GM23338 (cell line): ENCODE measurements at regions not wholly inside any gene's neighbourhood (a gene's known extent, or its start where the extent isn't known, plus 50 kb on each side); places are given as distances from the start of the nearest gene placed in this dataset.

Experiments used
- ATAC-seq: fragments of 200-7000 bp; cut with Tn5 transposase; 3 replicates; pipeline ENCODE4 v1.9.1; 2020
- DNase-seq: peaks from one replicate; pipeline ENCODE4 v3.0.0-alpha.2; 2015; ENCODE audit warnings: low spot score
- H2AFZ ChIP-seq: fragments of 200-600 bp; sonication (generic); 2 replicates; pipeline ENCODE4 v1.8.0; 2016; ENCODE audit warnings: antibody characterized with exemption, mild to moderate bottlenecking, moderate library complexity
- H3F3A ChIP-seq: fragments of 200-600 bp; sonication (generic); replicated peaks from 2 replicates; pipeline ENCODE4 v1.8.0; 2017; ENCODE audit warnings: antibody characterized with exemption, mixed run types, low read depth
- H3K27ac ChIP-seq: fragments of 200-600 bp; sonication (generic); 2 replicates; pipeline ENCODE4 v1.6.1; 2016; ENCODE audit warnings: low read depth
- H3K27me3 ChIP-seq: fragments of 200-600 bp; sonication (generic); 2 replicates; pipeline ENCODE4 v1.8.0; 2016; ENCODE audit warnings: mild to moderate bottlenecking, mixed run types, moderate library complexity; ENCODE audit not compliant: insufficient read depth
- H3K36me3 ChIP-seq: fragments of 200-600 bp; sonication (generic); 2 replicates; pipeline ENCODE4 v1.8.0; 2016; ENCODE audit warnings: mild to moderate bottlenecking; ENCODE audit not compliant: insufficient read depth
- H3K4me1 ChIP-seq: fragments of 200-600 bp; sonication (generic); 2 replicates; pipeline ENCODE4 v1.8.0; 2016; ENCODE audit warnings: mild to moderate bottlenecking, moderate library complexity; ENCODE audit not compliant: insufficient read depth
- H3K4me2 ChIP-seq: fragments of 200-600 bp; sonication (generic); 2 replicates; pipeline ENCODE4 v1.7.1; 2017; ENCODE audit warnings: mixed run types
- H3K4me3 ChIP-seq: fragments of 200-600 bp; sonication (generic); 2 replicates; pipeline ENCODE4 v1.6.1; 2016; ENCODE audit warnings: mixed run types
- H3K79me2 ChIP-seq: fragments of 200-600 bp; sonication (generic); replicated peaks from 2 replicates; pipeline ENCODE4 v1.8.0; 2017; ENCODE audit warnings: mild to moderate bottlenecking; ENCODE audit not compliant: insufficient read depth
- H3K9me2 ChIP-seq: fragments of 200-600 bp; sonication (generic); 2 replicates; pipeline ENCODE4 v1.8.0; 2017; ENCODE audit not compliant: insufficient read depth
- H4K20me1 ChIP-seq: fragments of 200-600 bp; sonication (generic); replicated peaks from 2 replicates; pipeline ENCODE4 v1.8.0; 2017; ENCODE audit warnings: mild to moderate bottlenecking; ENCODE audit not compliant: insufficient read depth
- H3K27ac Mint-ChIP-seq: 2 replicates; pipeline ENCODE4 v1.8.0; 2020; ENCODE audit warnings: inconsistent platforms, mild to moderate bottlenecking, moderate library complexity, mixed read lengths
- H3K27me3 Mint-ChIP-seq: 3 replicates; pipeline ENCODE4 v1.8.0; 2022; ENCODE audit warnings: low read depth, mild to moderate bottlenecking, moderate library complexity, mixed read lengths, inconsistent platforms; ENCODE audit not compliant: insufficient read depth, poor library complexity
- H3K36me3 Mint-ChIP-seq: 3 replicates; pipeline ENCODE4 v1.8.0; 2021; ENCODE audit warnings: low read depth, mild to moderate bottlenecking, inconsistent platforms, moderate library complexity, mixed read lengths
- H3K4me1 Mint-ChIP-seq: 3 replicates; pipeline ENCODE4 v1.8.0; 2020; ENCODE audit warnings: mild to moderate bottlenecking, inconsistent platforms, mixed read lengths
- H3K4me3 Mint-ChIP-seq: 3 replicates; pipeline ENCODE4 v1.8.0; 2021; ENCODE audit warnings: moderate library complexity, mild to moderate bottlenecking, inconsistent platforms, mixed read lengths
- H3K9me3 Mint-ChIP-seq: 3 replicates; pipeline ENCODE4 v1.8.0; 2020; ENCODE audit warnings: moderate library complexity, mild to moderate bottlenecking, inconsistent platforms, mixed read lengths
- CREB1 ChIP-seq: fragments of 250-450 bp; sonication (Bioruptor Pico); IDR thresholded peaks from 2 replicates; pipeline ENCODE4 v1.5.0; 2020; ENCODE audit warnings: low read depth, mild to moderate bottlenecking, moderate library complexity
- EZH2 ChIP-seq: fragments of 200-600 bp; sonication (generic); IDR thresholded peaks from one replicate; pipeline ENCODE4 v1.8.0; 2017; ENCODE audit warnings: antibody characterized with exemption, mild to moderate bottlenecking, low read depth; ENCODE audit not compliant: unreplicated experiment
- EZH2phosphoT487 ChIP-seq: fragments of 200-600 bp; sonication (generic); IDR thresholded peaks from one replicate; pipeline ENCODE4 v1.8.1; 2018; ENCODE audit warnings: antibody characterized with exemption; ENCODE audit not compliant: unreplicated experiment
- NANOG ChIP-seq: IDR thresholded peaks from 2 replicates; pipeline ENCODE4 v1.6.1; 2016; ENCODE audit warnings: antibody characterized with exemption, borderline replicate concordance
- POLR2AphosphoS5 ChIP-seq: IDR thresholded peaks from 2 replicates; pipeline ENCODE4 v1.6.1; 2016; ENCODE audit warnings: antibody characterized with exemption, low read depth
- STAT1 ChIP-seq: IDR thresholded peaks from one replicate; pipeline ENCODE4 v1.6.1; 2016; ENCODE audit warnings: antibody characterized with exemption; ENCODE audit not compliant: unreplicated experiment
- ZNF331 ChIP-seq: fragments of 250-450 bp; sonication (Bioruptor Pico); IDR thresholded peaks from 2 replicates; pipeline ENCODE4 v1.5.0; 2020; ENCODE audit warnings: low read depth, mild to moderate bottlenecking, moderate library complexity
- TF ChIP-seq, protein P1 (sequence below): fragments of 250-450 bp; sonication (Bioruptor Pico); IDR thresholded peaks from 2 replicates; pipeline ENCODE4 v1.5.0; 2020; ENCODE audit warnings: mild to moderate bottlenecking, moderate library complexity

DNA sequence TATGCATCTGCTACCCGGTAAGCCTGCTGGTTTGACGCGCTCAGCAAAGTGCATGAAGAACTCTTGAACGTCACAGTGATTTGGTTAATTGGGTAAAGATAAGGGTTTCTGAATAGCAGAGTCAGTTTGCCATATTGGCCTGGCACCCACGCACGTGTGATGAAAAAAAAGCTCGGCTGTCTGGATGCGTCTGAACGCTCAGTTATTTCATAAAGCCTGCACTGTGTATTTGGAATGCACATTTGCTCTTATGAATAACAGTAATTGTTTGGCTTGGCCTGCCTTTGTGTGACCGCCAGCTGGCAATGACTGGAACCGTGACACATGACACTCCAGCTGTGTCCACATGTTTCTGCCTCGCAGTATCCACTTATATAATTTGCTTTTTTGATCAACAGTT is 129.2 kb upstream of the MEIS1 start:
- Histone ChIP-seq H3K36me3 (no peaks in the 10 kb centered on the region), H3K27ac (no peak overlapping the region), H3K27me3 (no peaks in the 10 kb centered on the region), H3K4me1 (no peaks in the 10 kb centered on the region), H3K4me3 (no peak overlapping the region), H3K9me2 (no peaks in the 10 kb centered on the region), H3K79me2 (no peaks in the 10 kb centered on the region), H2AFZ (no peak overlapping the region), H3F3A (0 out of 2 replicates have a peak, but pooled peaks cover 2% of the 10 kb centered on the region), H3K4me2 (no peak overlapping the region), H4K20me1 (no peaks in the 10 kb centered on the region)
- Mint-ChIP-seq H3K27me3 (peaks cover 2% of the 10 kb centered on the region), H3K4me1 (peaks cover 4% of the 10 kb centered on the region; the same call in 1 of the 3 replicates), H3K36me3 (no peaks in the 10 kb centered on the region), H3K9me3 (peaks cover under 1% of the 10 kb centered on the region; the same call in 1 of the 3 replicates), H3K27ac (no peak overlapping the region), H3K4me3 (no peak overlapping the region)
- no peak for DNase-seq
- ATAC-seq, result no peak
- no peak for TF ChIP-seq EZH2phosphoT487
- no peak for TF ChIP-seq EZH2
- no peak for TF ChIP-seq ZNF331 (CRISPR knock-in tag)
- no peak for TF ChIP-seq CREB1 (CRISPR knock-in tag)
- TF ChIP-seq STAT1, result no peak
- TF ChIP-seq, protein P1, sequence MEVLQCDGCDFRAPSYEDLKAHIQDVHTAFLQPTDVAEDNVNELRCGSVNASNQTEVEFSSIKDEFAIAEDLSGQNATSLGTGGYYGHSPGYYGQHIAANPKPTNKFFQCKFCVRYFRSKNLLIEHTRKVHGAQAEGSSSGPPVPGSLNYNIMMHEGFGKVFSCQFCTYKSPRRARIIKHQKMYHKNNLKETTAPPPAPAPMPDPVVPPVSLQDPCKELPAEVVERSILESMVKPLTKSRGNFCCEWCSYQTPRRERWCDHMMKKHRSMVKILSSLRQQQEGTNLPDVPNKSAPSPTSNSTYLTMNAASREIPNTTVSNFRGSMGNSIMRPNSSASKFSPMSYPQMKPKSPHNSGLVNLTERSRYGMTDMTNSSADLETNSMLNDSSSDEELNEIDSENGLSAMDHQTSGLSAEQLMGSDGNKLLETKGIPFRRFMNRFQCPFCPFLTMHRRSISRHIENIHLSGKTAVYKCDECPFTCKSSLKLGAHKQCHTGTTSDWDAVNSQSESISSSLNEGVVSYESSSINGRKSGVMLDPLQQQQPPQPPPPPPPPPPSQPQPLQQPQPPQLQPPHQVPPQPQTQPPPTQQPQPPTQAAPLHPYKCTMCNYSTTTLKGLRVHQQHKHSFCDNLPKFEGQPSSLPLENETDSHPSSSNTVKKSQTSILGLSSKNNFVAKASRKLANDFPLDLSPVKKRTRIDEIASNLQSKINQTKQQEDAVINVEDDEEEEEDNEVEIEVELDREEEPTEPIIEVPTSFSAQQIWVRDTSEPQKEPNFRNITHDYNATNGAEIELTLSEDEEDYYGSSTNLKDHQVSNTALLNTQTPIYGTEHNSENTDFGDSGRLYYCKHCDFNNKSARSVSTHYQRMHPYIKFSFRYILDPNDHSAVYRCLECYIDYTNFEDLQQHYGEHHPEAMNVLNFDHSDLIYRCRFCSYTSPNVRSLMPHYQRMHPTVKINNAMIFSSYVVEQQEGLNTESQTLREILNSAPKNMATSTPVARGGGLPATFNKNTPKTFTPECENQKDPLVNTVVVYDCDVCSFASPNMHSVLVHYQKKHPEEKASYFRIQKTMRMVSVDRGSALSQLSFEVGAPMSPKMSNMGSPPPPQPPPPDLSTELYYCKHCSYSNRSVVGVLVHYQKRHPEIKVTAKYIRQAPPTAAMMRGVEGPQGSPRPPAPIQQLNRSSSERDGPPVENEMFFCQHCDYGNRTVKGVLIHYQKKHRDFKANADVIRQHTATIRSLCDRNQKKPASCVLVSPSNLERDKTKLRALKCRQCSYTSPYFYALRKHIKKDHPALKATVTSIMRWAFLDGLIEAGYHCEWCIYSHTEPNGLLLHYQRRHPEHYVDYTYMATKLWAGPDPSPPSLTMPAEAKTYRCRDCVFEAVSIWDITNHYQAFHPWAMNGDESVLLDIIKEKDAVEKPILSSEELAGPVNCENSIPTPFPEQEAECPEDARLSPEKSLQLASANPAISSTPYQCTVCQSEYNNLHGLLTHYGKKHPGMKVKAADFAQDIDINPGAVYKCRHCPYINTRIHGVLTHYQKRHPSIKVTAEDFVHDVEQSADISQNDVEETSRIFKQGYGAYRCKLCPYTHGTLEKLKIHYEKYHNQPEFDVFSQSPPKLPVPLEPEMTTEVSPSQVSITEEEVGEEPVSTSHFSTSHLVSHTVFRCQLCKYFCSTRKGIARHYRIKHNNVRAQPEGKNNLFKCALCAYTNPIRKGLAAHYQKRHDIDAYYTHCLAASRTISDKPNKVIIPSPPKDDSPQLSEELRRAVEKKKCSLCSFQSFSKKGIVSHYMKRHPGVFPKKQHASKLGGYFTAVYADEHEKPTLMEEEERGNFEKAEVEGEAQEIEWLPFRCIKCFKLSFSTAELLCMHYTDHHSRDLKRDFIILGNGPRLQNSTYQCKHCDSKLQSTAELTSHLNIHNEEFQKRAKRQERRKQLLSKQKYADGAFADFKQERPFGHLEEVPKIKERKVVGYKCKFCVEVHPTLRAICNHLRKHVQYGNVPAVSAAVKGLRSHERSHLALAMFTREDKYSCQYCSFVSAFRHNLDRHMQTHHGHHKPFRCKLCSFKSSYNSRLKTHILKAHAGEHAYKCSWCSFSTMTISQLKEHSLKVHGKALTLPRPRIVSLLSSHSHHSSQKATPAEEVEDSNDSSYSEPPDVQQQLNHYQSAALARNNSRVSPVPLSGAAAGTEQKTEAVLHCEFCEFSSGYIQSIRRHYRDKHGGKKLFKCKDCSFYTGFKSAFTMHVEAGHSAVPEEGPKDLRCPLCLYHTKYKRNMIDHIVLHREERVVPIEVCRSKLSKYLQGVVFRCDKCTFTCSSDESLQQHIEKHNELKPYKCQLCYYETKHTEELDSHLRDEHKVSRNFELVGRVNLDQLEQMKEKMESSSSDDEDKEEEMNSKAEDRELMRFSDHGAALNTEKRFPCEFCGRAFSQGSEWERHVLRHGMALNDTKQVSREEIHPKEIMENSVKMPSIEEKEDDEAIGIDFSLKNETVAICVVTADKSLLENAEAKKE, result no peak

DNA sequence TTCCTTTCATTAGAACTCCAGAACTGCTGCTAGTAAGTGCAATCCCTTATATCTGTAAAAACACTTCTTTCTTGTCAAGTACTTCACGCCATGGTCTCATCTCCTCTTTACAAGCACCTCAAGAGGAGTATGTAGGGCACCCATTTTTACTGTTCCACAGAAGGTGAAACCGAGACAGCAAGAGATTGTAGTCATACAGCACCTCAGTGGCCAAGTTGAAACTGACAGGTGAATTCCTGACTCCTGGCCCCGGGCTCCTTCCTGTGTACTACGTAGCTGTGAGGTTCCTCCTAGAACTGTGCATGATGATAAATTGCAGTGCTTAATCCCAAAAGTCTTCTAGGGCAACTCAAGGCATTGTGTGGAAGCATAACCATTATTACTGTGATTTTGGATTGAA is 131.5 kb upstream of the MEIS1 start:
- Mint-ChIP-seq H3K27ac (no peak overlapping the region), H3K27me3 (no peaks in the 10 kb centered on the region), H3K36me3 (no peaks in the 10 kb centered on the region), H3K4me1 (peaks cover 4% of the 10 kb centered on the region; the same call in 1 of the 3 replicates), H3K4me3 (no peak overlapping the region), H3K9me3 (no peaks in the 10 kb centered on the region)
- Histone ChIP-seq H3K36me3 (no peaks in the 10 kb centered on the region), H3K4me3 (no peak overlapping the region), H2AFZ (no peak overlapping the region), H3K9me2 (peaks cover 7% of the 10 kb centered on the region; the same call in 1 of the 2 replicates), H3K27me3 (no peaks in the 10 kb centered on the region), H3K4me2 (no peak overlapping the region), H3K79me2 (no peaks in the 10 kb centered on the region), H3K4me1 (no peaks in the 10 kb centered on the region), H3F3A (0 out of 2 replicates have a peak, but pooled peaks cover 2% of the 10 kb centered on the region), H4K20me1 (no peaks in the 10 kb centered on the region), H3K27ac (no peak overlapping the region)
- no peak for TF ChIP-seq STAT1
- TF ChIP-seq NANOG, result no peak
- TF ChIP-seq POLR2AphosphoS5, result no peak
- ATAC-seq (no peak), DNase-seq (no peak)
